ENCODE measurements at regions not wholly inside any gene's neighbourhood (a gene's known extent, or its start where the extent isn't known, plus 50 kb on each side); places are given as distances from the start of the nearest gene placed in this dataset.

DNA sequence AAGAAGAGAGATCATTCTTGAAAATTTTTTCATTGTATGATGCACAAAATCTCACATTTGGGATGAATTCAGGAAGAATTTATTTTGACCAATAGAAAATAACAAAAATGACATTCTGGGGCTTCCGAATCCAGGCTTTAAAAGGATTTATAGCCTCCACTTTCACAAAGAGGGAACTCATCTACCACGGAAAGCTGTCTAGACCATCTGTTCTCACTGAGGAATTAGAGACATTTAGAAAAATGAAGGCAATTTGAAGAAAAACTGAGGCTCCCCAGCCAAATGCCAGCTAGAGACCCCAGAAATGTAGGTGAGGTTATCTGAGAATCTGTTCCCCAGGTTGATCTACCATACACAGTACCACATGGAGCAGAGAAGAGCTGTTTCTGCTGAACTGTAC lies 464.3 kb downstream of the TMA16 start:
- Histone ChIP-seq H3K9me3 (ENCODE audit: control insufficient read depth, insufficient read depth, low read depth, low read length) (no peaks in the 10 kb centered on the region), H3K27ac (ENCODE audit: extremely low read depth, low read depth, low read length) (no peak overlapping the region), H3K4me1 (ENCODE audit: control insufficient read depth, insufficient read depth, low read length) (no peaks in the 10 kb centered on the region), H3K4me3 (ENCODE audit: low read depth, low read length) (no peak overlapping the region), H3K36me3 (ENCODE audit: control insufficient read depth in 2 of 2, insufficient read depth in 1 of 2, low read length in 2 of 2) (no peaks in the 10 kb centered on the region)
- TF ChIP-seq ZIC2 (tag by site-specific recombination; IDR thresholded peaks at IDR 0.05) (no peak), IKZF3 (tag by site-specific recombination; IDR thresholded peaks at IDR 0.05) (no peak), SCRT1 (tag by site-specific recombination; IDR thresholded peaks at IDR 0.05; ENCODE audit: borderline replicate concordance) (no peak), ZNF426 (tag by site-specific recombination; IDR thresholded peaks at IDR 0.05) (no peak), ZNF549 (tag by site-specific recombination; IDR thresholded peaks at IDR 0.05) (no peak), KLF9 (tag by site-specific recombination; IDR thresholded peaks at IDR 0.05; ENCODE audit: low read depth) (no peak), PRDM1 (tag by site-specific recombination; IDR thresholded peaks at IDR 0.05) (no peak), ZNF558 (tag by site-specific recombination; IDR thresholded peaks at IDR 0.05) (no peak), ZNF664 (tag by site-specific recombination; IDR thresholded peaks at IDR 0.05) (no peak), ZNF114 (tag by site-specific recombination; IDR thresholded peaks at IDR 0.05) (no peak), ZNF292 (tag by site-specific recombination; IDR thresholded peaks at IDR 0.05; ENCODE audit: borderline replicate concordance, low read depth) (no peak), ZNF658 (tag by site-specific recombination; IDR thresholded peaks at IDR 0.05) (no peak)
- TF ChIP-seq, protein P1, sequence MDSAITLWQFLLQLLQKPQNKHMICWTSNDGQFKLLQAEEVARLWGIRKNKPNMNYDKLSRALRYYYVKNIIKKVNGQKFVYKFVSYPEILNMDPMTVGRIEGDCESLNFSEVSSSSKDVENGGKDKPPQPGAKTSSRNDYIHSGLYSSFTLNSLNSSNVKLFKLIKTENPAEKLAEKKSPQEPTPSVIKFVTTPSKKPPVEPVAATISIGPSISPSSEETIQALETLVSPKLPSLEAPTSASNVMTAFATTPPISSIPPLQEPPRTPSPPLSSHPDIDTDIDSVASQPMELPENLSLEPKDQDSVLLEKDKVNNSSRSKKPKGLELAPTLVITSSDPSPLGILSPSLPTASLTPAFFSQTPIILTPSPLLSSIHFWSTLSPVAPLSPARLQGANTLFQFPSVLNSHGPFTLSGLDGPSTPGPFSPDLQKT (IDR thresholded peaks at IDR 0.05; ENCODE audit: borderline replicate concordance, low read depth, low read length), result no peak
- TF ChIP-seq, protein P2, sequence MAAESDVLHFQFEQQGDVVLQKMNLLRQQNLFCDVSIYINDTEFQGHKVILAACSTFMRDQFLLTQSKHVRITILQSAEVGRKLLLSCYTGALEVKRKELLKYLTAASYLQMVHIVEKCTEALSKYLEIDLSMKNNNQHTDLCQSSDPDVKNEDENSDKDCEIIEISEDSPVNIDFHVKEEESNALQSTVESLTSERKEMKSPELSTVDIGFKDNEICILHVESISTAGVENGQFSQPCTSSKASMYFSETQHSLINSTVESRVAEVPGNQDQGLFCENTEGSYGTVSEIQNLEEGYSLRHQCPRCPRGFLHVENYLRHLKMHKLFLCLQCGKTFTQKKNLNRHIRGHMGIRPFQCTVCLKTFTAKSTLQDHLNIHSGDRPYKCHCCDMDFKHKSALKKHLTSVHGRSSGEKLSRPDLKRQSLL (tag by site-specific recombination; IDR thresholded peaks at IDR 0.05), result no peak
- TF ChIP-seq, protein P3, sequence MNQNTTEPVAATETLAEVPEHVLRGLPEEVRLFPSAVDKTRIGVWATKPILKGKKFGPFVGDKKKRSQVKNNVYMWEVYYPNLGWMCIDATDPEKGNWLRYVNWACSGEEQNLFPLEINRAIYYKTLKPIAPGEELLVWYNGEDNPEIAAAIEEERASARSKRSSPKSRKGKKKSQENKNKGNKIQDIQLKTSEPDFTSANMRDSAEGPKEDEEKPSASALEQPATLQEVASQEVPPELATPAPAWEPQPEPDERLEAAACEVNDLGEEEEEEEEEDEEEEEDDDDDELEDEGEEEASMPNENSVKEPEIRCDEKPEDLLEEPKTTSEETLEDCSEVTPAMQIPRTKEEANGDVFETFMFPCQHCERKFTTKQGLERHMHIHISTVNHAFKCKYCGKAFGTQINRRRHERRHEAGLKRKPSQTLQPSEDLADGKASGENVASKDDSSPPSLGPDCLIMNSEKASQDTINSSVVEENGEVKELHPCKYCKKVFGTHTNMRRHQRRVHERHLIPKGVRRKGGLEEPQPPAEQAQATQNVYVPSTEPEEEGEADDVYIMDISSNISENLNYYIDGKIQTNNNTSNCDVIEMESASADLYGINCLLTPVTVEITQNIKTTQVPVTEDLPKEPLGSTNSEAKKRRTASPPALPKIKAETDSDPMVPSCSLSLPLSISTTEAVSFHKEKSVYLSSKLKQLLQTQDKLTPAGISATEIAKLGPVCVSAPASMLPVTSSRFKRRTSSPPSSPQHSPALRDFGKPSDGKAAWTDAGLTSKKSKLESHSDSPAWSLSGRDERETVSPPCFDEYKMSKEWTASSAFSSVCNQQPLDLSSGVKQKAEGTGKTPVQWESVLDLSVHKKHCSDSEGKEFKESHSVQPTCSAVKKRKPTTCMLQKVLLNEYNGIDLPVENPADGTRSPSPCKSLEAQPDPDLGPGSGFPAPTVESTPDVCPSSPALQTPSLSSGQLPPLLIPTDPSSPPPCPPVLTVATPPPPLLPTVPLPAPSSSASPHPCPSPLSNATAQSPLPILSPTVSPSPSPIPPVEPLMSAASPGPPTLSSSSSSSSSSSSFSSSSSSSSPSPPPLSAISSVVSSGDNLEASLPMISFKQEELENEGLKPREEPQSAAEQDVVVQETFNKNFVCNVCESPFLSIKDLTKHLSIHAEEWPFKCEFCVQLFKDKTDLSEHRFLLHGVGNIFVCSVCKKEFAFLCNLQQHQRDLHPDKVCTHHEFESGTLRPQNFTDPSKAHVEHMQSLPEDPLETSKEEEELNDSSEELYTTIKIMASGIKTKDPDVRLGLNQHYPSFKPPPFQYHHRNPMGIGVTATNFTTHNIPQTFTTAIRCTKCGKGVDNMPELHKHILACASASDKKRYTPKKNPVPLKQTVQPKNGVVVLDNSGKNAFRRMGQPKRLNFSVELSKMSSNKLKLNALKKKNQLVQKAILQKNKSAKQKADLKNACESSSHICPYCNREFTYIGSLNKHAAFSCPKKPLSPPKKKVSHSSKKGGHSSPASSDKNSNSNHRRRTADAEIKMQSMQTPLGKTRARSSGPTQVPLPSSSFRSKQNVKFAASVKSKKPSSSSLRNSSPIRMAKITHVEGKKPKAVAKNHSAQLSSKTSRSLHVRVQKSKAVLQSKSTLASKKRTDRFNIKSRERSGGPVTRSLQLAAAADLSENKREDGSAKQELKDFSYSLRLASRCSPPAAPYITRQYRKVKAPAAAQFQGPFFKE (tag by site-specific recombination; IDR thresholded peaks at IDR 0.05; ENCODE audit: borderline replicate concordance), result no peak
- TF ChIP-seq, protein P4, sequence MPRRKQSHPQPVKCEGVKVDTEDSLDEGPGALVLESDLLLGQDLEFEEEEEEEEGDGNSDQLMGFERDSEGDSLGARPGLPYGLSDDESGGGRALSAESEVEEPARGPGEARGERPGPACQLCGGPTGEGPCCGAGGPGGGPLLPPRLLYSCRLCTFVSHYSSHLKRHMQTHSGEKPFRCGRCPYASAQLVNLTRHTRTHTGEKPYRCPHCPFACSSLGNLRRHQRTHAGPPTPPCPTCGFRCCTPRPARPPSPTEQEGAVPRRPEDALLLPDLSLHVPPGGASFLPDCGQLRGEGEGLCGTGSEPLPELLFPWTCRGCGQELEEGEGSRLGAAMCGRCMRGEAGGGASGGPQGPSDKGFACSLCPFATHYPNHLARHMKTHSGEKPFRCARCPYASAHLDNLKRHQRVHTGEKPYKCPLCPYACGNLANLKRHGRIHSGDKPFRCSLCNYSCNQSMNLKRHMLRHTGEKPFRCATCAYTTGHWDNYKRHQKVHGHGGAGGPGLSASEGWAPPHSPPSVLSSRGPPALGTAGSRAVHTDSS (tag by site-specific recombination; IDR thresholded peaks at IDR 0.05), result no peak
- CTCF ChIA-PET, result interaction anchor here (0.6 kb wide), 1 partner anchor 1103 kb away, joined by 3 read pairs; no protein-coding TSS in a partner anchor
- POLR2A ChIA-PET, result no interaction called here

DNA sequence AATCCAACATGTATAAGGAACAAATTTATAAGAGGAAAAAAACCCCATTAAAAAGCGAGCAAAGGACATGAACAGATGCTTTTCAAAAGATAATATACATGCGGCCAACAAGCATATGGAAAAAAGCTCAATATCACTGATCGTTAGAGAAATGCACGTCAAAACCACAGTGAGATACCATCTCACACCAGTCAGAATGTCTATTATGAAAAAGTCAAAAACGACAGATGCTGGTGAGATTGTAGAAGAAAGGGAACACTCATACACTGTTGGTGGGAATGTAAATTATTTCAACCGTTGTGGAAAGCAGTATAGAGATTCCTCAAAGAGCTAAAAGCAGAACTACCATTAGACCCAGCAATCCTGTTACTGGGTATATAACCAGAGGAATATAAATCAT lies 465.4 kb downstream of the TMA16 start:
- no peak overlapping the region for H3K27ac ChIP-seq (ENCODE audit: extremely low read depth, low read depth, low read length)
- H3K4me1 ChIP-seq (ENCODE audit: control insufficient read depth, insufficient read depth, low read length), result no peaks in the 10 kb centered on the region
- H3K4me3 ChIP-seq (ENCODE audit: low read depth, low read length), result no peak overlapping the region
- ChIA-PET CTCF (no interaction called here), POLR2A (no interaction called here)
- H3K9me3 ChIP-seq (ENCODE audit: control insufficient read depth, insufficient read depth, low read depth, low read length), result no peaks in the 10 kb centered on the region
- no peaks in the 10 kb centered on the region for H3K36me3 ChIP-seq (ENCODE audit: control insufficient read depth in 2 of 2, insufficient read depth in 1 of 2, low read length in 2 of 2)
- no peak for TF ChIP-seq HOXC10 (CRISPR knock-in tag; IDR thresholded peaks at IDR 0.05)
- no peak for TF ChIP-seq ZNF341 (tag by site-specific recombination; IDR thresholded peaks at IDR 0.05; ENCODE audit: low read depth)
- no peak for TF ChIP-seq ZFHX2 (tag by site-specific recombination; conservative IDR thresholded peaks at IDR 0.05)
- TF ChIP-seq ZNF621 (tag by site-specific recombination; IDR thresholded peaks at IDR 0.05), result no peak
- TF ChIP-seq ZNF624 (tag by site-specific recombination; IDR thresholded peaks at IDR 0.05), result no peak
- TF ChIP-seq, protein P5, sequence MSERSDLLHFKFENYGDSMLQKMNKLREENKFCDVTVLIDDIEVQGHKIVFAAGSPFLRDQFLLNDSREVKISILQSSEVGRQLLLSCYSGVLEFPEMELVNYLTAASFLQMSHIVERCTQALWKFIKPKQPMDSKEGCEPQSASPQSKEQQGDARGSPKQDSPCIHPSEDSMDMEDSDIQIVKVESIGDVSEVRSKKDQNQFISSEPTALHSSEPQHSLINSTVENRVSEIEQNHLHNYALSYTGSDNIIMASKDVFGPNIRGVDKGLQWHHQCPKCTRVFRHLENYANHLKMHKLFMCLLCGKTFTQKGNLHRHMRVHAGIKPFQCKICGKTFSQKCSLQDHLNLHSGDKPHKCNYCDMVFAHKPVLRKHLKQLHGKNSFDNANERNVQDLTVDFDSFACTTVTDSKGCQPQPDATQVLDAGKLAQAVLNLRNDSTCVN (tag by site-specific recombination; optimal IDR thresholded peaks at IDR 0.05), result no peak
- TF ChIP-seq ZNF248 (tag by site-specific recombination; IDR thresholded peaks at IDR 0.05), result no peak
- TF ChIP-seq KLF8 (tag by site-specific recombination; IDR thresholded peaks at IDR 0.05), result no peak
- no peak for TF ChIP-seq GLIS1 (tag by site-specific recombination; IDR thresholded peaks at IDR 0.05)
